Smooth muscle cell (in vitro differentiated cells): ENCODE measurements at regions not wholly inside any gene's neighbourhood (a gene's known extent, or its start where the extent isn't known, plus 50 kb on each side); places are given as distances from the start of the nearest gene placed in this dataset.

ENCODE experiments used
- DNase-seq: peaks from one replicate; lab custom pipeline; 2025; ENCODE audit not compliant: unreplicated experiment; lab: John Stamatoyannopoulos, UW
- H2AFZ ChIP-seq: fragments of 200-600 bp; sonication (generic); 2 replicates; pipeline ENCODE4 v1.6.0; 2016; ENCODE audit warnings: antibody characterized with exemption, low read depth, mild to moderate bottlenecking
- H3F3A ChIP-seq: fragments of 200-600 bp; sonication (generic); 2 replicates; pipeline ENCODE4 v1.6.0; 2017; ENCODE audit warnings: antibody characterized with exemption, low read depth
- H3K27ac ChIP-seq: fragments of 200-600 bp; sonication (generic); 2 replicates; pipeline ENCODE4 v1.5.1; 2016; ENCODE audit warnings: low read depth, mild to moderate bottlenecking
- H3K27me3 ChIP-seq: fragments of 200-600 bp; sonication (generic); 2 replicates; pipeline ENCODE4 v1.6.1; 2016; ENCODE audit warnings: low read depth, mild to moderate bottlenecking
- H3K36me3 ChIP-seq: fragments of 200-600 bp; sonication (generic); 2 replicates; pipeline ENCODE4 v1.5.1; 2016; ENCODE audit warnings: low read depth
- H3K4me1 ChIP-seq: fragments of 200-600 bp; sonication (generic); 2 replicates; pipeline ENCODE4 v1.5.1; 2016; ENCODE audit warnings: low read depth
- H3K4me2 ChIP-seq: fragments of 200-600 bp; sonication (generic); 2 replicates; pipeline ENCODE4 v1.6.0; 2016; ENCODE audit warnings: mild to moderate bottlenecking
- H3K4me3 ChIP-seq: fragments of 200-600 bp; sonication (generic); 2 replicates; pipeline ENCODE4 v1.5.1; 2016; ENCODE audit warnings: mild to moderate bottlenecking
- H3K79me2 ChIP-seq: fragments of 200-600 bp; sonication (generic); 2 replicates; pipeline ENCODE4 v1.6.0; 2016; ENCODE audit warnings: low read depth, mild to moderate bottlenecking
- H3K9ac ChIP-seq: fragments of 200-600 bp; sonication (generic); 2 replicates; pipeline ENCODE4 v1.6.0; 2016; ENCODE audit warnings: low read depth
- H3K9me3 ChIP-seq: fragments of 200-600 bp; sonication (generic); replicated peaks from 2 replicates; pipeline ENCODE4 v1.5.1; 2016; ENCODE audit warnings: low read depth
- H4K20me1 ChIP-seq: fragments of 200-600 bp; sonication (generic); 2 replicates; pipeline ENCODE4 v1.6.0; 2016; ENCODE audit warnings: low read depth
- CTCF ChIP-seq: fragments of 200-600 bp; sonication (generic); IDR thresholded peaks from 2 replicates; pipeline ENCODE4 v1.5.1; 2017; ENCODE audit warnings: borderline replicate concordance, mild to moderate bottlenecking, antibody characterized with exemption; ENCODE audit not compliant: insufficient read depth, poor library complexity, severe bottlenecking
- WGBS: methylation state at CpG from one replicate; pipeline ENCODE4 v1.1.7; 2016; ENCODE audit warnings: low lambda C conversion rate; 5-methylcytosine and 5-hydroxymethylcytosine counted together

DNA sequence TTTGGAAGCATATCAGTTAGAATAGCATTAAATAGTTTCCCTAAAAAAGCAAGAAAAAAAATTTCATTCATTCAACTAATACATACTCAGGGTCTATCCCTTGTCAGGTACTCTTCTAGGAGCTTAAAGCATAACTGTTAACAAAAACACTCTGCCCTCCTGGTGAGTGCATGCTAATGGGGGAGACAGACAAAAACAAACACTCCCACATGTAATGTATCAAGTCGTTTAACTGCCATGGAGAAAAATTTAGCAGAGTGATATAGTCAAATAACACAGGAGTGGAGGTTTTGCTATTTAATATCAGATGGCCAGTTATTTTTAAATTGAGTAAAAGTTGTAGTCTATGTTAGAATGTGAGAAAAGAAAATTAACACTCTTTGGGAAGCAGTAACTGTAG lies 254.5 kb upstream of the RARB start:
- TF ChIP-seq CTCF: no peak
- H3K4me3 ChIP-seq: no peak overlapping the region
- H2AFZ ChIP-seq: no peak overlapping the region
- no peak overlapping the region for H3K4me2 ChIP-seq
- no peak overlapping the region for H3K27ac ChIP-seq
- no peak for DNase-seq
- H3K27me3 ChIP-seq: no peaks in the 10 kb centered on the region
- H3K9ac ChIP-seq: no peak overlapping the region
- no peaks in the 10 kb centered on the region for H4K20me1 ChIP-seq
- H3K9me3 ChIP-seq: peaks cover 6% of the 10 kb centered on the region
- WGBS: 35% methylated on average over 1 of the region's 1 CpG
- H3K36me3 ChIP-seq: peaks cover 6% of the 10 kb centered on the region
- no peaks in the 10 kb centered on the region for H3K79me2 ChIP-seq
- peaks cover 13% of the 10 kb centered on the region for H3K4me1 ChIP-seq
- H3F3A ChIP-seq: no peaks in the 10 kb centered on the region

GRCh38 chr3:25174251-25174650 lies 253.8 kb upstream of the RARB start:
- TF ChIP-seq CTCF: no peak
- H3K36me3 ChIP-seq: no peaks in the 10 kb centered on the region
- H3K79me2 ChIP-seq: no peaks in the 10 kb centered on the region
- no peak for DNase-seq
- H3K27ac ChIP-seq: no peak overlapping the region
- no peak overlapping the region for H3K4me3 ChIP-seq
- H3K4me1 ChIP-seq: peaks cover 13% of the 10 kb centered on the region
- H3F3A ChIP-seq: no peaks in the 10 kb centered on the region
- H3K9ac ChIP-seq: no peak overlapping the region
- H3K27me3 ChIP-seq: no peaks in the 10 kb centered on the region
- no peak overlapping the region for H2AFZ ChIP-seq
- no peak overlapping the region for H3K4me2 ChIP-seq
- H4K20me1 ChIP-seq: no peaks in the 10 kb centered on the region
- WGBS: 96% methylated on average over 13 of the region's 13 CpGs
- H3K9me3 ChIP-seq: no peaks in the 10 kb centered on the region

- Histone ChIP-seq H3K4me2 (no peak overlapping the region), H3K9ac (no peak overlapping the region), H3K27ac (no peak overlapping the region), H3K9me3 (no peaks in the 10 kb centered on the region), H3K4me1 (no peaks in the 10 kb centered on the region), H3K4me3 (no peak overlapping the region), H3K27me3 (no peaks in the 10 kb centered on the region), H4K20me1 (no peaks in the 10 kb centered on the region), H3F3A (no peaks in the 10 kb centered on the region), H2AFZ (no peak overlapping the region), H3K79me2 (no peaks in the 10 kb centered on the region), H3K36me3 (no peaks in the 10 kb centered on the region)
- 52% methylated on average over 3 of the region's 3 CpGs for WGBS
- DNase-seq: no peak
- TF ChIP-seq CTCF: no peak
These were observed 251.0 kb upstream of the RARB start for GRCh38 chr3:25177041-25177440.

DNA sequence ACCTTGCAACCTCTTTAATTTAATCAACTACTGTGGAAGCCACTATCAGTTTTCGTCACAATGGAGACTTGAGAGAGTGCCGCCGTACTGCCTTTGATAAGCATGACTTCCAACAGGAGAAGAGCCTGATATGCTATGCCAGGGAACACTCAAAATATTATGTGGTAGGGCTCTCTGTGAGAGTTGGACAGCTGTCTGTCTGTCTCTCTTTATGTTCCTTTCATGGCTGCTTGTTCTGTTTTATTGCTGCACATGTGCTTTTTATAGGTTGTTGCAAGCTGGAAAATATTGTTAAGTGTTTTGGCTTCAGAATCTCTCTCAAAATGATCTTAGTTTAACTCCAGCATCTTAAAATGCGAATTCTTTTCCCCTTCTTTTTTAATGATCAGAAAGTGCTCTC lies 249.4 kb upstream of the RARB start:
- Histone ChIP-seq H3K4me3 (no peak overlapping the region), H2AFZ (no peak overlapping the region), H3K4me2 (no peak overlapping the region), H3K9me3 (no peaks in the 10 kb centered on the region), H3K27me3 (no peaks in the 10 kb centered on the region), H3F3A (no peaks in the 10 kb centered on the region), H3K36me3 (no peaks in the 10 kb centered on the region), H3K9ac (no peak overlapping the region), H3K4me1 (no peaks in the 10 kb centered on the region), H3K79me2 (no peaks in the 10 kb centered on the region), H3K27ac (no peak overlapping the region), H4K20me1 (no peaks in the 10 kb centered on the region)
- 63% methylated on average over 4 of the region's 4 CpGs for WGBS
- DNase-seq: no peak
- TF ChIP-seq CTCF: no peak
